ENCODE measurements at regions not wholly inside any gene's neighbourhood (a gene's known extent, or its start where the extent isn't known, plus 50 kb on each side); places are given as distances from the start of the nearest gene placed in this dataset.

DNA sequence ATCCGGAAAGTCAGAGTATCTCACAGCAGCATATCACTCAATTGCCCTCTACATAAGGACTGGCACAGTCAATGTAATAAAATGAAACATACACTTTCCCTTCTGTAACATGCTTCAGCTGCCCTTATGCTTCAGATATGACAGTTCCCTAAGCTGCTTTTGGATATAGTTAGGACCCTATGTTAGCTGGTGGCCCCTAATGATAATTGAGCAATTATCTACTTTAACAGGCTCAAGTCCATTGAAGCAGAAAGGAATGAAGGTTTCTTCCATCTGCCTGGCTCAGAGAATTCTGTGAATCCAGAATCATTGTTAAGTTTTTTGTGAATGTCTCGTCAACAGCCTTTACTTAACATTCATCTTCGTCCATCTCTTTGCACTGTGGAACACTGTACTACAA, 951.2 kb upstream of the DIAPH2 start:
- no peak for TF ChIP-seq REST (IDR thresholded peaks at IDR 0.05; ENCODE audit: insufficient read depth in 1 of 2, low read depth in 2 of 2, low read length in 2 of 2)
- TF ChIP-seq POLR2AphosphoS5 (IDR thresholded peaks at IDR 0.05; ENCODE audit: low read depth, low read length), result no peak
- TF ChIP-seq TAF1 (IDR thresholded peaks at IDR 0.05; ENCODE audit: borderline replicate concordance, insufficient read depth, low read length), result no peak
- no peak for TF ChIP-seq FOXP2 (optimal IDR thresholded peaks at IDR 0.05; ENCODE audit: borderline replicate concordance, extremely low read depth, extremely low read length, insufficient read depth)
- TF ChIP-seq SIN3A (IDR thresholded peaks at IDR 0.05; ENCODE audit: borderline replicate concordance, insufficient read depth, low read length), result no peak
